ENCODE measurements at regions not wholly inside any gene's neighbourhood (a gene's known extent, or its start where the extent isn't known, plus 50 kb on each side); places are given as distances from the start of the nearest gene placed in this dataset.
"Not testable (repeated sequence)": the region's sequence is repeated elsewhere in the genome, so short reads cannot be mapped to it uniquely, and the experiment has no call there.

- no peak for DNase-seq
Measured at GRCh38 chr4:126544276-126544675, 1088.5 kb upstream of the INTU start.

- not testable (repeated sequence) for DNase-seq
Measured at GRCh38 chr4:126546197-126546596, 1086.6 kb upstream of the INTU start.

- no peak for DNase-seq
Measured at GRCh38 chr4:126547352-126547751, 1085.4 kb upstream of the INTU start.

GRCh38 chr4:126548890-126549289 lies 1083.9 kb upstream of the INTU start:
- no peak for DNase-seq

GRCh38 chr4:126552321-126552720 lies 1080.4 kb upstream of the INTU start:
- DNase-seq = no peak

- no peak for DNase-seq
Measured at GRCh38 chr4:126553248-126553647, 1079.5 kb upstream of the INTU start.

GRCh38 chr4:126558596-126558995 lies 1074.2 kb upstream of the INTU start:
- no peak for DNase-seq

- no peak for DNase-seq
Measured at GRCh38 chr4:126559961-126560360, 1072.8 kb upstream of the INTU start.

GRCh38 chr4:126560794-126561193 lies 1072.0 kb upstream of the INTU start:
- no peak for DNase-seq

- DNase-seq = no peak
Measured at GRCh38 chr4:126563389-126563788, 1069.4 kb upstream of the INTU start.

GRCh38 chr4:126564283-126564854 lies 1068.4 kb upstream of the INTU start:
- DNase-seq = no peak

GRCh38 chr4:126568652-126569570 lies 1063.8 kb upstream of the INTU start:
- DNase-seq = no peak

- DNase-seq = no peak
Measured at GRCh38 chr4:126572264-126572663, 1060.5 kb upstream of the INTU start.

- DNase-seq = peak; percentile 12
Measured at GRCh38 chr4:126582737-126583136, 1050.0 kb upstream of the INTU start.

- peak; percentile 33 for DNase-seq
Measured at GRCh38 chr4:126583509-126583908, 1049.2 kb upstream of the INTU start.

GRCh38 chr4:126591583-126591982 lies 1041.2 kb upstream of the INTU start:
- no peak for DNase-seq

- peak; percentile 0 for DNase-seq
Measured at GRCh38 chr4:126592088-126592487, 1040.7 kb upstream of the INTU start.

- DNase-seq = no peak
Measured at GRCh38 chr4:126593626-126594025, 1039.1 kb upstream of the INTU start.

- DNase-seq = no peak
Measured at GRCh38 chr4:126595643-126596042, 1037.1 kb upstream of the INTU start.

GRCh38 chr4:126599746-126600145 lies 1033.0 kb upstream of the INTU start:
- DNase-seq = no peak

- no peak for DNase-seq
Measured at GRCh38 chr4:126603210-126603609, 1029.5 kb upstream of the INTU start.

GRCh38 chr4:126603825-126604224 lies 1028.9 kb upstream of the INTU start:
- no peak for DNase-seq

- peak; percentile 46 for DNase-seq
Measured at GRCh38 chr4:126604268-126604867, 1028.4 kb upstream of the INTU start.

GRCh38 chr4:126610933-126611332 lies 1021.8 kb upstream of the INTU start:
- no peak for DNase-seq
